IPS DF 19.7 (cell line): ENCODE measurements at regions not wholly inside any gene's neighbourhood (a gene's known extent, or its start where the extent isn't known, plus 50 kb on each side); places are given as distances from the start of the nearest gene placed in this dataset.

Experiments
- DNase-seq: peaks from one replicate; pipeline ENCODE4 v3.0.0-alpha.2; 2013; ENCODE audit warnings: low read depth, low spot score

DNA sequence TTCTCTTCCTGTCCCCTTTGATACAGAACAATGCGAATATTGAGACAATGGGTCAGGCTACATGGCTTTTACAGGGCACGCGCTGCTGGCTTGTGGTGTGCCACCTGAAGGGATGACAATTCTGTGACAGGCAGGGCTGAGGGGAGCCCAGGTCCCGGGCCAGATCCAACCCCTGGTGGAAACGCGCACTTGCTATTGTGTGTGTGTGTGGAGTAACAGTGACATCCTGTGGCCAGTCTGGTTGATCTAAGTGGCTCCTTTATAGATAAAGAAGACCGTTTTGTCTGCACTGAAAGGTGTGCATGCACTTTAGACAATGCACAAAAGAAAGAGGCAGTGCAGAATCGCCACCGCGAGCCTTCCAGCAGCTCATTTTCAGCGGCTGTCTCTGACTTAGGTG lies 273.6 kb downstream of the HRH4 start:
- no peak for DNase-seq

- DNase-seq: no peak
Observed at GRCh38 chr18:24735624-24736231, 275.3 kb downstream of the HRH4 start.

DNA sequence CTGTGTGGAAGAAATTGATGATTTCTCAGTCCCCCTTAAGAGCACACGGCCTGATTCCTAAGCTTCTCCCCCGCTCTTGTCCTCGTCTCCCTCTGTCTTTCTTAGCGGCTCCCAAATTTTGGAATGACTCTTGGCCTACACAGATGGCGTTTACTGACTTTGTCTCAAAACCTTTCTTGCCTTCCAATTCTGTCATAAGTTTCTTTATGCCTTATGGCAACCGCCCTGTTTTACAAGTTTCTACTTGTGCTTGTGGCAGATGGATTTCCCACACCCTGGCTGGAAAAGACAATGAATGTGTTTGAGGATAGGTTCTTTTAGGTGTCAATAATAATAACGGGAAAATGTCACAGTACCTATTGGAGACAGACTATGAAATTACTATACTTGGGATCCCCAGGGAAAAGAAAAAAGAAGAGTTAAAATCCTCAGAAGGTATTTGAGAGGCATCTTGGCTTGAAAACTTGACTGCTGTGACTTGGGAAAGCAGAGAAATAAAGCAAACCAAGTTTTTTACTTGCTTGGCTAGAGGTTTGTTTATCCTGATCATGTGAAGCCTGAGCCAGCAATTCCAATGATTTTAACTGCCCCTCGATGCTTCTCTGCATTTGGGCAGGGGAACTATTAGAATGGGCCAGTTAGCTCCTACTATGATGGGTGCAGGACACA lies 276.4 kb downstream of the HRH4 start:
- DNase-seq: no peak

- no peak for DNase-seq
Observed at GRCh38 chr18:24740829-24741228, 280.4 kb downstream of the HRH4 start.

DNA sequence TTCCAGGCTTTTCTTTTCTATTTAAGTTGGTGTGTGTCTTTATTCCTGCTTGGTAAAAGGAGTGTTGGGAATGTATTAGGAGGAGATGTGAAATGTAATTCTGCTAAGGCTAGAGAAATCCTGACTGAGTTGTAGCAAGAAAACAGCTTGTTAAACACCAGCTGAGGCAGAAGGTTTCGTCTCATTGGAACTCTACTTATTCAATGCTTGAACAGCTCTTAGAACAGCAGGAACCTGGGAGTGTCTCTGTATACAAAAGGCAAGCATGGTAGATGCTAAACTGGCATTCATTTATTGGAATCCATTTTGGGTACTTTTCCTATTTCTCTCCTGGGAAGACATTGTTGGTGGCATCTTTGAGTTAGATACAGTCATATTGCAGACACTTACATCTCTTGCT lies 280.9 kb downstream of the HRH4 start:
- no peak for DNase-seq

DNA sequence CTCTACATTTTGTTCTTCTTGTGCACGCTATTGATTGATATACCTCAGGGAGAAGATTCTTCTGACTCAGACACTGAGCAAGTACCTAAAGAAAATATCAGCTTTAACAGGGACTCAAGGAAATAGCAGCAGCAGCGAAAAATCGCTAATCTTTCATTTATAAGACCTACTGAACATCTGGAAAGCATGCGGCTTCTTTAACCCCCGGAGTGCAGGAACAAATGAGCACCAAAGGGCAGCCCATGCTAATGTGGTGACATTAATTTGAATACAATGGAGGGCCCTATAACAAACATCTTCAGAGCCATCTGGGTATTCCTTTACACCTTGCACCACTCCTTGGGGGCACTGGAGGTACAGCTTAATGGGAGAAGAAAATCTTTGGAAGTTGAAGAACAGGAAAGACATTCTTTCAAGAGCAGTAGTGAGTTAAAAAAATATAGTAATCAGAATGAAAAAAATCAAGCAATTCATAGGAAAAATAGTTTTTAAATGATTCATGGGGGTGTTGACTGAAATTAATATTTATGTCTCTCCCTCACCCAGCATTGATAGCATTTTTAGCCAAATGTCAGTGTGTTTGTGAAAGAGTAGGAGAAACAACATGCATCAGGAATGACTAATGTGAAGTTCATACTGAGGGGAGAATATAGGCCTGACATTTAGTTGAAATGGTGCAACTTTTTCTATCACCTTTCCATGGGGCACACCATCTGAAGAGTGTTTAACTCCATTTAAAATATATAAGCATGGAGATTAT lies 281.7 kb downstream of the HRH4 start:
- DNase-seq: no peak

DNA sequence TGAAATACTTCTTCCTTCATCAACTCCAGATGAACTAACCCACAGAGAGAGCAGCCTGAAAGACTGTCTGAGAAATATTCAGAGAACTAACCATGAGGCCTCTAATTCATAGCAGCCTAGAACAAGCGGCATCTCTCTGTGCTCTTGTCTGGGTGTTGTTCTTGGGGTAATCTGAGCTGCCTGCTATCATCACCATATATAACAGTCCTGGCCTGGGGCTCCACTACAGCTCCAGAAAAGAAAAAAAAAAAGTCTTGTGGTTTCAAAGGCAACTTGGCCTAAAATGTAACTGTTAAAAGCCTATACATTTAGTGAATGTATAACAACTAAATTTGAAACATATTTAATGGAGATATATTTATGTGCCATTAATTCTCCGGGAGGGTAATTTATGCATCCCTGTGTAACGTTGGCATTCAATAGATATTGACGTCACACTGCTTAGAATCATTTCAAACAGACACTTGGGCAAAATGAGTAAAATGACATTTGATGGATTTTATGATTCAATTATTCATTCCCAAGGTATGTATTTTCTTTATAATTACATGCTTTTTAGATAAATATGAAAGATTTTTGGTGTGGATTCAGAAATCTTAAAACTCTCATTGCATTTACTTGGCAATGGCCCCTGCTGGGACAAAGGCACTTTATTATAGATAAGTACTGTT lies 294.3 kb downstream of the HRH4 start:
- no peak for DNase-seq

DNA sequence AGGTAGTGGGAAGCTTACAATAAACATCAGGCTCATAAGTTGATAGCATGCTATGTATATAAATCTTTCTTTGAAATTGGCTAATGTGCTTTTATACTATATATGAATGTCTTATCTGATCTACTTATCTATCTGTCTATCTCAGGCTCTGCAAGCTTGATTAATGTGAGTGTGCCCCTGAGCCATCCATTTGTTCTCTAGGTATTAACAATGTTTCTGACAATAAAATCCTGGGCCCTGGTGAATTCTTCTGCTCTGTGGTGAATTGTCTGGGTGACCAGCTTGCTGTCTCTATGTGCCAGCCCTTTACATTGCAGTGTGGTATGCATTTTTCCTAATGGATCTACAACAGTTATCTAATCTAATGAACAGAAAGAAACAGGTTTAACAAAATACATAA lies 295.9 kb downstream of the HRH4 start:
- DNase-seq: no peak

- DNase-seq: no peak
Observed at GRCh38 chr18:24757134-24757533, 296.7 kb downstream of the HRH4 start.

- no peak for DNase-seq
Observed at GRCh38 chr18:24761765-24762164, 301.3 kb downstream of the HRH4 start.

DNA sequence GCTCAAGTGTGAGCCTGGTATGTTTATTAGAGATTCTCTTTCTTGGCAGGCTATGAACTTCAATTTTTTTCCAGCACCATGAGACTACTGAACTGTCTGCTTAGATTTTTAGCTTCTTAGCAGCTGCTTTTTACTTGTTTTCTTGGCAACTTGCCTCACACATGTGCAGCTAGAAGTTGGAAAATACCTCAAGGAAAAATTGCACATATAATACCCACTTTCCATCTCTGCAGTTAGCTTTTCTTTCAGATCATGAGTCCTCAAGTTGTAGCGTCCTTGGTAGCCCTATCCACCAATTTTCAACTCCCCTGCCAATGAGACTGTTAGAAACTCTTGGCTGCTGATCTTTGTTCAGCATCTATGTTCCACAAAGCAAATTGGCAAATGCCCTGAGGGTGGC lies 302.1 kb downstream of the HRH4 start:
- DNase-seq: no peak

- no peak for DNase-seq
Observed at GRCh38 chr18:24763765-24764513, 303.5 kb downstream of the HRH4 start.

GRCh38 chr18:24764766-24765165 lies 304.3 kb downstream of the HRH4 start:
- DNase-seq: no peak

DNA sequence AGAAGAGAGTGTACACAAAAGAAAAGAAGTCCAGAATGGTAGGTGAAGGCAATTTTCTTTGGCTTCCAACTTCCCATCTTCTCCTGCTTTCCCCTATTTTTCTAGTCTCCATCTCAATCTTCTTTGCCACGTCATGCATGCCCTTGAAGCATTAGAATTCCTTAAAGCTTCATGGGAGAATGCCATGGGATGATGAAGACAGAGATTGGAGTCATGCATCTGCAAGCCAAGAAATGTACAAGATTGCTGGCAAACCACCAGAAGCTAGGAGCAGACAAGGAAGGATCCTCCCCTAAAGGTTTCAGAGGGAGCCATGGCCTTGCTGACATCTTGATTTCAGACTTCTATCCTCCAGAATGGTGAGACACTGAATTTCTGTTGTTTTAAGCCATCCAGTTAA lies 305.9 kb downstream of the HRH4 start:
- DNase-seq: no peak

- no peak for DNase-seq
Observed at GRCh38 chr18:24770311-24771024, 310.0 kb downstream of the HRH4 start.

- DNase-seq: no peak
Observed at GRCh38 chr18:24771300-24771699, 310.9 kb downstream of the HRH4 start.

DNA sequence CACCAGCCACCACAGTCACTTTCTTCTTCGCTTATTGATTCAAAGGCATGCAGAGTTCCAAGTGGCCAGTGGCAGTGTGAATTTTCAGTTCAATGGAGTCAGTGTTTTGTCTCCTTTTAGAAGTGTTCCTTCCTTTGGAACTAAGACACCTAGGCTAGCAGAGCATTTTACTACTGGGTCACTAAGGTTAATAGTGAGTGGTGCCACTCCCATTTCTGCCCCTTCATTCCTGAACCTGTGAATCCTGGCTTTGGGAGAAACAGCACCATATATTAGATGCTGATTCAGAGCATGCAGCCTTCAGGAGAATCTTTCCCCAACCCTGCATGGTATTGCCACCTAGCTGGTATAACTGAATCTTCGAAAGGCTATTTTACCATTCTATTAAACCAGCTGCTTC lies 312.7 kb downstream of the HRH4 start:
- no peak for DNase-seq

DNA sequence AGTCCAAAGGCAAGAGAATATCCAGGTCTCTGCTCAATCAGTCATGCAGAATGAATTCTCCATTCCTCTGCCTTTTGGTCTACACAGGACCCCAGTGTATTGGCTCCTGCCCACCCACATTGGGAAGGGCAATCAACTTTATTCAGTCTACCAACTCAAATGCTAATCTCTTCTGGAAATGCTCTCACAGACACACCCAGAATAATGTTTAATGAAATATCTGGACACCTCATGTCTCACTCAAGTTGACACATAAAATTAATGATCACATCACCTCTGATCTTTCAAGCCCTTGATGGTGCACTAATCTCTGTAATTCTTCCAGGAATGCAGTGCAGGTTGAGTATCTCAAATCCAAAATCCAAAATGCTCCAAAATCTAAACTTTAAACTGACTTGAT lies 315.6 kb downstream of the HRH4 start:
- DNase-seq: no peak

- no peak for DNase-seq
Observed at GRCh38 chr18:24778810-24779418, 318.5 kb downstream of the HRH4 start.

GRCh38 chr18:24782566-24782965 lies 322.1 kb downstream of the HRH4 start:
- no peak for DNase-seq

DNA sequence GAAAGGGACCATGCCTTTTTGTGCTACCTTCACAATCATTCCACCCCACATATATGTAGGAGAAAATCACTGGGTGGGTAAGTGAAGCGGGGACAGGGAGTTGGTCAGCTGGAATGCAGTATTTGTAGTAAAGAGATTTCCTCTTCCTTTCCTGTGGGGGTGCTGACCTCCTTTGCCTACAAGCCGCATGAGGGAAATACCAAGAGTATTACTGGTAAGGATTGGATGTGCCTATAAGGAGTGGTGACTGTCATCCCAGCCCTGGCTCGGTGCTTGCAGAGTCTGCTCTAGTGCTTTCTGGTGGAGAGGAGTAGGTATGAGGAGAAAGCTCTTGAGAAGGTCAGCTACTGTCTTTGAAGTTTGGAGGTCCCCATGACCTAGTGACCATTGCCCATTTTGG lies 324.6 kb downstream of the HRH4 start:
- DNase-seq: no peak
